SU-DHL-6 (cell line): ENCODE measurements at regions not wholly inside any gene's neighbourhood (a gene's known extent, or its start where the extent isn't known, plus 50 kb on each side); places are given as distances from the start of the nearest gene placed in this dataset.

Source experiments
- CTCF ChIP-seq: fragments of 200-600 bp; sonication (generic); IDR thresholded peaks from one replicate; pipeline ENCODE4 v1.5.1; 2017; ENCODE audit warnings: antibody characterized with exemption, mild to moderate bottlenecking, low read length, moderate library complexity; ENCODE audit not compliant: insufficient read depth, poor library complexity, severe bottlenecking
- EZH2phosphoT487 ChIP-seq: fragments of 200-600 bp; sonication (generic), shearing (Covaris generic); conservative IDR thresholded peaks from 2 replicates; pipeline ENCODE4 v1.6.1; 2018; ENCODE audit warnings: mild to moderate bottlenecking, antibody characterized with exemption, low read length, moderate library complexity, mixed read lengths

GRCh38 chr5:13998254-13998653 is 53.8 kb upstream of the DNAH5 start:
- TF ChIP-seq CTCF (no peak), EZH2phosphoT487 (no peak)
